HEK293T (cell line): ENCODE measurements at regions not wholly inside any gene's neighbourhood (a gene's known extent, or its start where the extent isn't known, plus 50 kb on each side); places are given as distances from the start of the nearest gene placed in this dataset.
"Not testable (repeated sequence)": the region's sequence is repeated elsewhere in the genome, so short reads cannot be mapped to it uniquely, and the experiment has no call there.

ENCODE experiments used
- CTCF ChIA-PET: fragments of 350-600 bp; formaldehyde crosslinking; extraction: SDS; loops from one replicate; lab custom pipeline; 2021; ENCODE audit warnings: antibody characterized with exemption, inconsistent platforms; lab: Yijun Ruan, JAX
- POLR2A ChIA-PET: fragments of 350-600 bp; formaldehyde crosslinking; extraction: SDS; loops from one replicate; lab custom pipeline; 2020; ENCODE audit warnings: antibody characterized with exemption, inconsistent platforms; lab: Yijun Ruan, JAX
- DNase-seq: peaks from one replicate; pipeline ENCODE4 v3.0.0; 2012; ENCODE audit warnings: mixed read lengths; ENCODE audit errors: extremely low spot score

DNA sequence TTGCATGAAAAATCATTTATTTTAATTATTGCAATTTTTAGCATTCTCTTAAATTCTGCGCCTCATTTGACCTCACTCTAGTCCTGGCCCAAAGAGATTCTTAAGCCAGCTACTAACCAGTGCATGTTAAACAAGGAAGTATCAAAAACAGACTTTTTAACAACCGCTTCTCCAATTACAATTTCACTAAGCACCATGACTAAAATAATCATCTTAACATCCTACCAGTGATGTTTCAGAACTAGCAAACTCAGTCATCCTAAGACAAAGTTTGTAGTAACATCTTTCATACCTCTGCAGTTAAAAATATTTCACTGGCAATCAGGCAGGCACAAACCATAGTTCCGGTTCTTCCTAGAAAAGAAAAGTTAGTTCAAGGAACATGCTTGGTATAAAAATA, 75.5 kb upstream of the NEK3 start:
- CTCF ChIA-PET, POLR2A ChIA-PET, DNase-seq: not testable (repeated sequence)

DNA sequence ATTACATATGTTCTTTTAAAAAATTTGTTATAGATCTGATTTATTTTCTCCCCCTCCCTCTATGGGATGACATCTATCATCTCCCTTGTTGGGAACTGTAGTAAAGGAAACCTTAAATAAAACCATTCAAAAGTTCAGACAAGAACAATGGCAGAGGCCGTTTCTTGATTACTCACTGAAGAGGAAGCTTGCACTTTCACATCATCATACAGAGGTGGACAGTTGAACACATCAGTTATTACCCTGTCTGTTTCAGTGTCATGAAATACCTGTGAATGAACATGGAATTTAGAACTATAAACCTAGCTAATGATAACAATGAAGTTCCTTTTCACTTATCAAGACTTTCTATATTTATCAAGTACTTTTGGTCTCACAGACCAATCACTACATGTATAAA, 63.7 kb upstream of the NEK3 start:
- CTCF ChIA-PET, POLR2A ChIA-PET, DNase-seq: not testable (repeated sequence)

DNA sequence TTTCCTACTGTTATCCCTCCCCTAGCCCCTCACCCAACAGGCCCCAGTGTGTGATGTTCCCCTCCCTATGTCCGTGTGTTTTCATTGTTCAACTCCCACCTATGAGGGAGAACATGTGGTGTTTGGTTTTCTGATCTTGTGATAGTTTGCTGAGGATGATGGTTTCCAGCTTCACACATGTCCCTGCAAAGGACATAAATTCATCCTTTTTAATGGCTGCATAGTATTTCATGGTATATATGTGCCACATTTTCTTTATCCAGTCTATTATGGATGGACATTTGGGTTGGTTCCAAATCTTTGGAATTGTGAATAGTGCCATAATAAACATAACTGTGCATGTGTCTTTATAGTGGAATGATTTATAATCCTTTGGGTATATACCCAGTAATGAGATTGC, 54.5 kb upstream of the NEK3 start:
- DNase-seq, POLR2A ChIA-PET: not testable (repeated sequence)

DNA sequence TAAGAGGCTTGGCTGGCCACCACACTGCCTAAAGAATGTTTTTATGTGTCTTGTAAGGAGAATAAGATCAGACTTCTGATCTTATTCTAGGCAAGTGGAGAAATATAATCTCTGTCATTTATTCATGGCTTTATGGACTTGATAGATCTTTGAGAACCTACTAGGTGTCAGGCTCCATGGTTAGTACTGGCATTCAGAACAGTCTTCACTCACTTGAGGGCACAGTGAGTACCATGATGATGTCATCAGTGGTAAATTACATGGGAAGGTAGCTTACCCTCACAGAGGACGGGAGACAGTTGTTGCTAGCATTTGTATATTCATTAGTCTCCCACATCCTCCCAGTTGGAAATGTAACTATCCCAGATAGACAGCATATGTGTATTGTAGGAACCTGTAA, 53.5 kb upstream of the NEK3 start:
- CTCF ChIA-PET, DNase-seq, POLR2A ChIA-PET: not testable (repeated sequence)

More for the DNA sequence above, 54.5 kb upstream of the NEK3 start:
- CTCF ChIA-PET: interaction anchor here (0.6 kb wide), 1 partner anchor 69 kb away, joined by 3 read pairs; no protein-coding TSS in a partner anchor

DNA sequence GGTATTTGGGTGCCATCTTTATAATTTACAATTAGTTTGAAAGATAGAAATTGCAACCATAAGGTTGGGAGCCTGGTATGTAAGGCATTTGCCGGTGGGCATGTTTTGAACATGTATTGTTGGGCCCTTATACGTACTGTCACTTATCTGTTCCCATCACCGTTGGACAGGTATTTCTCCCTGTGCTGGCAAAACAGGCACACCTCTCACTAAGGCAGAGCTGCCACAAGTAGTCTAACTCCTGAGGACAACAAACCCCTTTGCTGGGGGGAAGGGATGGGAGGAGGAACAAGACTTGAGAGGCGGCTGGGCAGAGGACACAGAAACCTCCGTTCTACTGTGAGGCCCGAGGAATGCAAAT, 52.0 kb upstream of the NEK3 start:
- CTCF ChIA-PET, POLR2A ChIA-PET: not testable (repeated sequence)

DNA sequence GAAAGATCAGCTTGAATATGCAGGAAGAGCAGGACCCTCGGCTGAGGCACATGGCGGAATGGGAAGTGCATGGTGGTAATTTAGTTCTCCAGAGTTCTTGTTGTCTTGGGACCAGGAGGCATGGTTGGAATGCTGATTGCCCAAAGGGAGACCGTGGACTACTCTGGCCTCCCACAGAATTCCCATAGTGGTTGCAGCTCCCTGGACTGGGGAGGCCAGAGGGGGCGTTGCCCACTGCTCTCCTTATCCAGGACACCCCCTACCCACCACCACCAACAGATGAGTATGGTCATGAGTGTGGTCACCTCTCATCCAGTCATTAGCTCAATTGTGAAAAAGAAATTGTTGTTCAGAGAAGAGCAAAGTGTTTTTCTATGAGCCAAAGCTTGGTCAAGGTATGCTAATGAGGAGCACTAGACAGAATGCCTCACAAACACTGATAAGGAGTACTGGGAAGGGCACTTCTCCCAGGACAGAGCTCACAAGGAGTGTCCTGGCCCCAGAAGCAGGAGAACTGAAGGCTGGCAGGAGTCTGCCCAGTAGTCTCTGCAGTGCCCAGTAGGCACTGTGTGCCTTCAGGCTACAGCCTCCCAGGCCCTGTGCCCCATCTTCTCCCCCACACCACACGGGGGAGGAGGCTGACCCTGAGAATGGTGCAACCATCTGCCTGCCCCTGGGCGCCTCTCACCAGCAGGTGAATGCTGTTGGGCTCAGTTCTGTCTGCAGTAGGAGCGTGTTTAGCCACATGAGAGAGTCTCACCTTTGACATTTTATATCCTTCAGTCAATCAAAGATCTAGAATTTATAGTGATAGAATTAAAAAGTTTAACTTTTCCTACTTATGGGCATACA, 51.4 kb upstream of the NEK3 start:
- POLR2A ChIA-PET, DNase-seq, CTCF ChIA-PET: not testable (repeated sequence)

More for the DNA sequence above, 52.0 kb upstream of the NEK3 start:
- DNase-seq: not testable (repeated sequence)
